ENCODE measurements at regions not wholly inside any gene's neighbourhood (a gene's known extent, or its start where the extent isn't known, plus 50 kb on each side); places are given as distances from the start of the nearest gene placed in this dataset.

- no peak overlapping the region for H3K27ac ChIP-seq (ENCODE audit: low read depth, low read length, poor library complexity, severe bottlenecking)
- no peak for TF ChIP-seq CTCF (IDR thresholded peaks at IDR 0.05; ENCODE audit: low read length)
- TF ChIP-seq EZH2 (IDR thresholded peaks at IDR 0.05; ENCODE audit: borderline replicate concordance, low read length), result no peak
Measured at GRCh38 chr2:82478641-82479040, 1980.4 kb downstream of the SUCLG1 start.

GRCh38 chr2:82476094-82476493 lies 1983.0 kb downstream of the SUCLG1 start:
- Histone ChIP-seq H3K9me2 (ENCODE audit: low read depth, low read length) (no peaks in the 10 kb centered on the region), H3K4me2 (ENCODE audit: low read length) (no peak overlapping the region)
- TF ChIP-seq EZH2 (IDR thresholded peaks at IDR 0.05; ENCODE audit: borderline replicate concordance, low read length) (no peak), CTCF (IDR thresholded peaks at IDR 0.05; ENCODE audit: low read length) (no peak)

More at GRCh38 chr2:82478641-82479040, 1980.4 kb downstream of the SUCLG1 start:
- no peak overlapping the region for H3K4me2 ChIP-seq (ENCODE audit: low read length)
- no peak overlapping the region for H3K9ac ChIP-seq (ENCODE audit: low read length)
- no peaks in the 10 kb centered on the region for H3K9me2 ChIP-seq (ENCODE audit: low read depth, low read length)
- H3K4me1 ChIP-seq (ENCODE audit: insufficient read depth, low read length, severe bottlenecking), result no peaks in the 10 kb centered on the region
- no peaks in the 10 kb centered on the region for H3K79me2 ChIP-seq (ENCODE audit: insufficient read depth, low read length)
- no peaks in the 10 kb centered on the region for H3K36me3 ChIP-seq (ENCODE audit: insufficient read depth, low read length)
- no peak overlapping the region for H2AFZ ChIP-seq (ENCODE audit: low read length)
- no peak overlapping the region for H3K4me3 ChIP-seq (ENCODE audit: low read depth, low read length, poor library complexity, severe bottlenecking)
- H3F3A ChIP-seq (ENCODE audit: insufficient read depth, low read length), result no peaks in the 10 kb centered on the region
- no peaks in the 10 kb centered on the region for H3K9me3 ChIP-seq (ENCODE audit: low read length)
- no peaks in the 10 kb centered on the region for H3K27me3 ChIP-seq (ENCODE audit: insufficient read depth, low read length)
- no peaks in the 10 kb centered on the region for H4K20me1 ChIP-seq (ENCODE audit: insufficient read depth, low read length)

GRCh38 chr2:82428251-82428650 lies 2030.8 kb downstream of the SUCLG1 start:
- no peaks in the 10 kb centered on the region for H3K36me3 ChIP-seq (ENCODE audit: insufficient read depth, low read length)
- H3K4me3 ChIP-seq (ENCODE audit: low read depth, low read length, poor library complexity, severe bottlenecking), result no peak overlapping the region
- no peaks in the 10 kb centered on the region for H3K27me3 ChIP-seq (ENCODE audit: insufficient read depth, low read length)
- no peaks in the 10 kb centered on the region for H3K9me2 ChIP-seq (ENCODE audit: low read depth, low read length)
- TF ChIP-seq EZH2 (IDR thresholded peaks at IDR 0.05; ENCODE audit: borderline replicate concordance, low read length) (no peak), CTCF (IDR thresholded peaks at IDR 0.05; ENCODE audit: low read length) (no peak)
- no peak overlapping the region for H2AFZ ChIP-seq (ENCODE audit: low read length)
- H3K4me2 ChIP-seq (ENCODE audit: low read length), result no peak overlapping the region
- no peak overlapping the region for H3K27ac ChIP-seq (ENCODE audit: low read depth, low read length, poor library complexity, severe bottlenecking)
- no peaks in the 10 kb centered on the region for H3K9me3 ChIP-seq (ENCODE audit: low read length)
- H3K79me2 ChIP-seq (ENCODE audit: insufficient read depth, low read length), result no peaks in the 10 kb centered on the region
- no peaks in the 10 kb centered on the region for H3K4me1 ChIP-seq (ENCODE audit: insufficient read depth, low read length, severe bottlenecking)
- H4K20me1 ChIP-seq (ENCODE audit: insufficient read depth, low read length), result no peaks in the 10 kb centered on the region
- no peaks in the 10 kb centered on the region for H3F3A ChIP-seq (ENCODE audit: insufficient read depth, low read length)
- H3K9ac ChIP-seq (ENCODE audit: low read length), result no peak overlapping the region

More at GRCh38 chr2:82476094-82476493, 1983.0 kb downstream of the SUCLG1 start:
- no peaks in the 10 kb centered on the region for H3K27me3 ChIP-seq (ENCODE audit: insufficient read depth, low read length)
- no peaks in the 10 kb centered on the region for H3K4me1 ChIP-seq (ENCODE audit: insufficient read depth, low read length, severe bottlenecking)
- no peak overlapping the region for H2AFZ ChIP-seq (ENCODE audit: low read length)
- no peaks in the 10 kb centered on the region for H3K79me2 ChIP-seq (ENCODE audit: insufficient read depth, low read length)
- no peaks in the 10 kb centered on the region for H4K20me1 ChIP-seq (ENCODE audit: insufficient read depth, low read length)
- H3K9me3 ChIP-seq (ENCODE audit: low read length), result no peaks in the 10 kb centered on the region
- H3K9ac ChIP-seq (ENCODE audit: low read length), result no peak overlapping the region
- no peaks in the 10 kb centered on the region for H3F3A ChIP-seq (ENCODE audit: insufficient read depth, low read length)
- no peak overlapping the region for H3K27ac ChIP-seq (ENCODE audit: low read depth, low read length, poor library complexity, severe bottlenecking)
- no peak overlapping the region for H3K4me3 ChIP-seq (ENCODE audit: low read depth, low read length, poor library complexity, severe bottlenecking)
- H3K36me3 ChIP-seq (ENCODE audit: insufficient read depth, low read length), result no peaks in the 10 kb centered on the region
